ENCODE measurements at regions not wholly inside any gene's neighbourhood (a gene's known extent, or its start where the extent isn't known, plus 50 kb on each side); places are given as distances from the start of the nearest gene placed in this dataset.

DNA sequence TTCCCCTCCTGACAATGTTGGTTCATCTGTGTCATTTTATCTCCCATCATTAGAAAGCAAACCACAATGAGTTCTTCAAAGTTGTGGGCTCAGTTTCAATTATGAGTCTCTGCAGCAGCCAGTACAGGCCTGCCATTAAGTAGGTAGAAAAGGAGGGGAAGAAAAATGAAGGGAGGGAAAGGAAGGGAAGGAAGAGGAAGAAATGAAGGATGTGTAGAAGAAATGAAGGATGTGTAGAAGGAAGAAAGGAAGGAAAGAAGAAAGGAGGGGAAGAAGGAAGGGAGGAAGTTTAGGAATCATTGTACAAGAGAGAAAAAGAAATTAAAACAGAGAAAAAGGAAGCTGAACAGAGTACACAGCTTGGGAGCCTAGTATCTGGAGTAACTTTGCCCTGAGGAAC, 498.3 kb upstream of the DAB1 start:
- no peak overlapping the region for H3K27ac Mint-ChIP-seq
- no peaks in the 10 kb centered on the region for H3K36me3 Mint-ChIP-seq
- H3K27me3 Mint-ChIP-seq = peaks cover 3% of the 10 kb centered on the region
- TF ChIP-seq, protein P1, sequence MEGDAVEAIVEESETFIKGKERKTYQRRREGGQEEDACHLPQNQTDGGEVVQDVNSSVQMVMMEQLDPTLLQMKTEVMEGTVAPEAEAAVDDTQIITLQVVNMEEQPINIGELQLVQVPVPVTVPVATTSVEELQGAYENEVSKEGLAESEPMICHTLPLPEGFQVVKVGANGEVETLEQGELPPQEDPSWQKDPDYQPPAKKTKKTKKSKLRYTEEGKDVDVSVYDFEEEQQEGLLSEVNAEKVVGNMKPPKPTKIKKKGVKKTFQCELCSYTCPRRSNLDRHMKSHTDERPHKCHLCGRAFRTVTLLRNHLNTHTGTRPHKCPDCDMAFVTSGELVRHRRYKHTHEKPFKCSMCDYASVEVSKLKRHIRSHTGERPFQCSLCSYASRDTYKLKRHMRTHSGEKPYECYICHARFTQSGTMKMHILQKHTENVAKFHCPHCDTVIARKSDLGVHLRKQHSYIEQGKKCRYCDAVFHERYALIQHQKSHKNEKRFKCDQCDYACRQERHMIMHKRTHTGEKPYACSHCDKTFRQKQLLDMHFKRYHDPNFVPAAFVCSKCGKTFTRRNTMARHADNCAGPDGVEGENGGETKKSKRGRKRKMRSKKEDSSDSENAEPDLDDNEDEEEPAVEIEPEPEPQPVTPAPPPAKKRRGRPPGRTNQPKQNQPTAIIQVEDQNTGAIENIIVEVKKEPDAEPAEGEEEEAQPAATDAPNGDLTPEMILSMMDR (conservative IDR thresholded peaks at IDR 0.05) = no peak
- peaks cover 8% of the 10 kb centered on the region for H3K4me1 Mint-ChIP-seq (ENCODE audit: unreplicated experiment)
- H3K4me3 Mint-ChIP-seq = no peak overlapping the region
- no peak for DNase-seq (ENCODE audit: extremely low spot score, unreplicated experiment)
- peaks cover 8% of the 10 kb centered on the region for H3K9me3 Mint-ChIP-seq

- no peak overlapping the region for H3K4me3 Mint-ChIP-seq
Observed at GRCh38 chr1:57916041-57916440, 492.2 kb upstream of the DAB1 start.

GRCh38 chr1:57911427-57911826, 487.6 kb upstream of the DAB1 start:
- no peaks in the 10 kb centered on the region for H3K27me3 Mint-ChIP-seq
- H3K4me1 Mint-ChIP-seq (ENCODE audit: unreplicated experiment) = peaks cover 23% of the 10 kb centered on the region
- H3K36me3 Mint-ChIP-seq = no peaks in the 10 kb centered on the region
- TF ChIP-seq, protein P1 (conservative IDR thresholded peaks at IDR 0.05) = no peak
- no peak overlapping the region for H3K4me3 Mint-ChIP-seq
- no peak overlapping the region for H3K27ac Mint-ChIP-seq
- no peaks in the 10 kb centered on the region for H3K9me3 Mint-ChIP-seq
- no peak for DNase-seq (ENCODE audit: extremely low spot score, unreplicated experiment)

More at GRCh38 chr1:57916041-57916440, 492.2 kb upstream of the DAB1 start:
- Mint-ChIP-seq H3K9me3 (no peaks in the 10 kb centered on the region), H3K36me3 (no peaks in the 10 kb centered on the region), H3K4me1 (ENCODE audit: unreplicated experiment) (no peaks in the 10 kb centered on the region), H3K27me3 (no peaks in the 10 kb centered on the region), H3K27ac (no peak overlapping the region)
- TF ChIP-seq, protein P1 (conservative IDR thresholded peaks at IDR 0.05) = no peak
- DNase-seq (ENCODE audit: extremely low spot score, unreplicated experiment) = no peak

DNA sequence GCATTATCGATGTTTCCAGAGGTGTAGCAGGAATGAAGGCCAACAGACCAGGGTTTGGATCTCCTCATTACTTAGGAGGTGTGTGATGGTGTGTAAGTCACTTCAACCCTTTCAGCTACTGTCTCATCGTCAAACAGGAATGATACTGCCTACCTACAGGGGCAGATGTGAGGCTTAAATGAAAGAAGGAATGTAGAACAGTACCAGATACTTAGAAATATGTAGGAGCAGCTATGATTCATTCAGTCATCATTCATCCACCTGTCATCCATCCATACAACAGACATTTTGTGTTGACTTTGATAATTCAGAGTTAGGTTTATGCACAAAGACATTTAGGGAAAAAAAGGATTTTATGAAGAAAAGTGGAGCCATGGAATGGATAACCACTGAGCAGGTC, 486.9 kb upstream of the DAB1 start:
- H3K4me1 Mint-ChIP-seq (ENCODE audit: unreplicated experiment) = peaks cover 23% of the 10 kb centered on the region
- no peak overlapping the region for H3K4me3 Mint-ChIP-seq
- no peak for DNase-seq (ENCODE audit: extremely low spot score, unreplicated experiment)
- TF ChIP-seq, protein P1 (conservative IDR thresholded peaks at IDR 0.05) = no peak
- H3K27me3 Mint-ChIP-seq = no peaks in the 10 kb centered on the region
- H3K36me3 Mint-ChIP-seq = no peaks in the 10 kb centered on the region
- H3K27ac Mint-ChIP-seq = no peak overlapping the region
- no peaks in the 10 kb centered on the region for H3K9me3 Mint-ChIP-seq

DNA sequence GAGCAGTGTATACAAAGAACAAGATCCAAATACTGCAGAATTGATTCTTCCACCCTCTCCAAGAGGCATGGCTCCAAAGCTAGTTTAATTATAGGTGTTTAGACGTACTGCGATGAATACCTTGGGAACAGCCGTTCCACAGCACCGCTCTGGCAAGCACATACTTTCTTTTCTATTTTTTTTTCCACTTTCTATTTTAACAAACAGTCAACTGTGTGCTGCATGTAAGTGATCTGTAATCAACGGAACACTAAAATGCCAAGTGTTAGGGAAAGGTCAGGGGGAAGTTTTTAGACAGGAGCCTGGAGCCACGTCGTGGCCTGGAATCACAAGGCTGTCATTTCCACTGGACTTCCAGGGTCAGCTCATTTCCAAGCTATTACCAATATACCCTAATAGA, 486.4 kb upstream of the DAB1 start:
- no peaks in the 10 kb centered on the region for H3K27me3 Mint-ChIP-seq
- no peak overlapping the region for H3K27ac Mint-ChIP-seq
- H3K4me3 Mint-ChIP-seq = no peak overlapping the region
- H3K9me3 Mint-ChIP-seq = no peaks in the 10 kb centered on the region
- DNase-seq (ENCODE audit: extremely low spot score, unreplicated experiment) = no peak
- no peaks in the 10 kb centered on the region for H3K36me3 Mint-ChIP-seq
- TF ChIP-seq, protein P1 (conservative IDR thresholded peaks at IDR 0.05) = no peak
- peaks cover 23% of the 10 kb centered on the region for H3K4me1 Mint-ChIP-seq (ENCODE audit: unreplicated experiment)
